NB4 (cell line): ENCODE measurements at regions not wholly inside any gene's neighbourhood (a gene's known extent, or its start where the extent isn't known, plus 50 kb on each side); places are given as distances from the start of the nearest gene placed in this dataset.

Experiments
- CTCF ChIP-seq: IDR thresholded peaks from one replicate; pipeline ENCODE4 v1.5.1; 2012; ENCODE audit warnings: low read depth, low read length
- MAX ChIP-seq: IDR thresholded peaks from 2 replicates; pipeline ENCODE4 v1.6.1; 2011; ENCODE audit warnings: low read depth, low read length
- POLR2A ChIP-seq: IDR thresholded peaks from 2 replicates; pipeline ENCODE4 v1.6.1; 2011; ENCODE audit warnings: mild to moderate bottlenecking; ENCODE audit not compliant: insufficient read length; ENCODE audit errors: extremely low read depth

GRCh38 chr13:56893843-56894242 is 246.9 kb upstream of the PRR20A start:
- TF ChIP-seq CTCF (no peak), POLR2A (no peak), MAX (no peak)
